ENCODE measurements at regions not wholly inside any gene's neighbourhood (a gene's known extent, or its start where the extent isn't known, plus 50 kb on each side); places are given as distances from the start of the nearest gene placed in this dataset.

DNA sequence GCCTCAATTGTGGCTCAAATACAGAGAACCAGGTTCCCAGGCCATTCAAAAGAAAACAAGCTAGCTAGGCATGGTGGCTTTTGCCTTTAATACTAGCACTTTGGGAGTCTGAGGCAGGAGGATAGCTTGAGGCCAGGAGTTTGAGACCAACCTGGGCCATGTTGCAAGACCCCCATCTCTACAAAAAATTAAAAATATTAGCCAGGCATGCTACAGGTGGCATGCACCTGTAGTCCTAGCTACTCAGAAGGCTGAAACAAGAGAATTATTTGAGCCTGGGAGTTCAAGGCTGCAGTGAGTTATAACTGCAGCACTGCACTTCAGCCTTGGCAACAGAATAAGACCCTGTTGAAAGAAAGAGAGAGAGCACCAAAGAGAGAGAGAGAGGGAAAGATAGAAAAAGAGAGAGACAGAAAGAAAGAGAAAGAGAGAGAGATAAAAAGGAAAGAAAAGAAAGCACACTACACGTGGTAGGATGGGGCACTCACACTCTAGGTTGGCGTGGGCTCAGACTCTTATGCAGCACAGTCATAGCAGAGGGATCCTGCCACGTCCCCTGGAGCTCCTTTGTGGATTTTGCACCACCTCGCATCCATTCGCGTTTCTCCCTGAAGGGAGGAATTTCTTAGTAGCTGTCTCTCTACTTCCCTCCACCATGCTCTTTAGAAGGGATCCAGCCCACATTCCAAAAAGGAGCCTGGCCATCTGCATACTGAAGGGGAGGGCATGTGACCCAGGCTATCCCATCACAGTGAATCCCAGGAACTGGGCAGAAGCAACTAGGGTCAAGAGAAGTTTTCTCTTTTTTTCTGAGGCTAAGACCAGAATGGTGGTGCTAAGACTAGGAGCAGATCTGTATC, 789.9 kb downstream of the UQCRFS1 start:
- Mint-ChIP-seq H3K36me3 (ENCODE audit: insufficient read depth, unreplicated experiment) (peaks cover 5% of the 10 kb centered on the region), H3K27me3 (ENCODE audit: unreplicated experiment) (no peaks in the 10 kb centered on the region), H3K27ac (ENCODE audit: unreplicated experiment) (no peak overlapping the region), H3K4me3 (ENCODE audit: low read depth, unreplicated experiment) (no peak overlapping the region), H3K9me3 (ENCODE audit: low read depth, unreplicated experiment) (peaks cover 5% of the 10 kb centered on the region), H3K4me1 (ENCODE audit: low read depth, unreplicated experiment) (peaks cover 14% of the 10 kb centered on the region)
- TF ChIP-seq, protein P1, sequence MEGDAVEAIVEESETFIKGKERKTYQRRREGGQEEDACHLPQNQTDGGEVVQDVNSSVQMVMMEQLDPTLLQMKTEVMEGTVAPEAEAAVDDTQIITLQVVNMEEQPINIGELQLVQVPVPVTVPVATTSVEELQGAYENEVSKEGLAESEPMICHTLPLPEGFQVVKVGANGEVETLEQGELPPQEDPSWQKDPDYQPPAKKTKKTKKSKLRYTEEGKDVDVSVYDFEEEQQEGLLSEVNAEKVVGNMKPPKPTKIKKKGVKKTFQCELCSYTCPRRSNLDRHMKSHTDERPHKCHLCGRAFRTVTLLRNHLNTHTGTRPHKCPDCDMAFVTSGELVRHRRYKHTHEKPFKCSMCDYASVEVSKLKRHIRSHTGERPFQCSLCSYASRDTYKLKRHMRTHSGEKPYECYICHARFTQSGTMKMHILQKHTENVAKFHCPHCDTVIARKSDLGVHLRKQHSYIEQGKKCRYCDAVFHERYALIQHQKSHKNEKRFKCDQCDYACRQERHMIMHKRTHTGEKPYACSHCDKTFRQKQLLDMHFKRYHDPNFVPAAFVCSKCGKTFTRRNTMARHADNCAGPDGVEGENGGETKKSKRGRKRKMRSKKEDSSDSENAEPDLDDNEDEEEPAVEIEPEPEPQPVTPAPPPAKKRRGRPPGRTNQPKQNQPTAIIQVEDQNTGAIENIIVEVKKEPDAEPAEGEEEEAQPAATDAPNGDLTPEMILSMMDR (IDR thresholded peaks at IDR 0.05; ENCODE audit: unreplicated experiment): no peak
- intact Hi-C loops (cut with micrococcal nuclease; ENCODE audit: unreplicated experiment): no loop called here
- BruUV-seq (replicated peaks): no TSS peak
- CTCF ChIA-PET: no interaction called here
- DNase-seq: no peak

DNA sequence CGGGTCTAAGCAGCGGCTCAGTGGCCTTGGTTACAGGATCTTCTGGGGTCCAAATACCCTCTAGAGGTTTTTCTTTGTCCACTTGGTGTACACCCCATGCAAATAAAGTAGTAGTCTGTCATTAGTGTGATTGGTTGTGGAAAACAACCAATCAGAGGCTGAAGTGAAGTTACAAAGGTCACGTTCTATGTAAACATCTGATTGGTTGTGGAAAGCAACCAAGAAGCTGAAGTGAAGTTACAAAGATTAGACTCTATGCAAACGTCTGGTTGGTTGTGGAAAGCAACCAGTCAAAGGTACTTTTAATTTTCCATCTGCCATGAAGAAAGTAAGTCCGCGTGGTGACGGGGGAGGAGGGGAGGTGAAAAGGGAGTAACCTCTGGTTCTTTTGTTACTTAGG, 790.9 kb downstream of the UQCRFS1 start:
- Mint-ChIP-seq H3K27ac (ENCODE audit: unreplicated experiment) (no peak overlapping the region), H3K4me1 (ENCODE audit: low read depth, unreplicated experiment) (peaks cover 14% of the 10 kb centered on the region), H3K9me3 (ENCODE audit: low read depth, unreplicated experiment) (peaks cover 5% of the 10 kb centered on the region), H3K27me3 (ENCODE audit: unreplicated experiment) (no peaks in the 10 kb centered on the region), H3K4me3 (ENCODE audit: low read depth, unreplicated experiment) (no peak overlapping the region), H3K36me3 (ENCODE audit: insufficient read depth, unreplicated experiment) (peaks cover 5% of the 10 kb centered on the region)
- BruUV-seq (replicated peaks): no TSS peak
- intact Hi-C loops (cut with micrococcal nuclease; ENCODE audit: unreplicated experiment): no loop called here
- DNase-seq: no peak
- TF ChIP-seq, protein P1 (IDR thresholded peaks at IDR 0.05; ENCODE audit: unreplicated experiment): no peak
- CTCF ChIA-PET: no interaction called here

DNA sequence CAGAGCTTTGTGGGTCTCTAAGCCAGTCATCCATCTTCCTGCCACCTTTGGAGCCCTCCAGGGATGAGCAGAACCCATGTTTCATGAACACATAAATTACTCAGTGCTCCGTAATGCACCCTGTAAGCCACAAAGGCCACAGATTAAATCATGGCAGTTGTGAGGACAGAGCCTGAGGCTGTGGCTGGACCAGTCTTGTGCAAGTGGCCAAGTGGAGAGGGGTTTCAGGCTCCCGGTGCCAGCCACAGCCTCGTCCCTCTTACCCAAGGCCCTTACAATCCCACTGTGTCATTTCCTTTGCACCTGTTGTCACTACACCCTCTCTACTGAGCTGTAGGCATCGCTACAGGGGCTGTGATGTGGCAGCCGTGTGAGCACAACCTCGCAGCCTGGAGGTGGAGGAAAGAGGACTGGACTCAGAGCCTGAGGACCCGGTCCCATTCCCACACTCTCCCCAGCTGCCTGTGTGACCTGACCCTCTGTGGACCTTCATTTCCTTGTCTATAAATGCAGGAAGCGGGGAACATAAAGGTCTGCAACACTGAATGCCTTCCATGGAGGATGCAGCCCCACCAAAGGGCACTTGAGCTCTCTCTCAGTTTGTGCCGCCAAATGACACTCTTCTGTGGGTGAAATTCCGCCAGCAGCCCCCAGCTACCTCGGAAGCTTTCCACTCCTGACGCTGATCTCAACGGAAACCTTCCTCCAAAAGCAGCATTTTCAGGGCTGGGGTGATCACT, 792.0 kb downstream of the UQCRFS1 start:
- TF ChIP-seq, protein P1 (IDR thresholded peaks at IDR 0.05; ENCODE audit: unreplicated experiment): no peak
- Mint-ChIP-seq H3K4me1 (ENCODE audit: low read depth, unreplicated experiment) (peaks cover 12% of the 10 kb centered on the region), H3K27ac (ENCODE audit: unreplicated experiment) (no peak overlapping the region), H3K27me3 (ENCODE audit: unreplicated experiment) (no peaks in the 10 kb centered on the region), H3K9me3 (ENCODE audit: low read depth, unreplicated experiment) (peaks cover 3% of the 10 kb centered on the region), H3K4me3 (ENCODE audit: low read depth, unreplicated experiment) (no peak overlapping the region), H3K36me3 (ENCODE audit: insufficient read depth, unreplicated experiment) (peaks cover 1% of the 10 kb centered on the region)
- DNase-seq: no peak
- CTCF ChIA-PET: no interaction called here
- intact Hi-C loops (cut with micrococcal nuclease; ENCODE audit: unreplicated experiment): no loop called here
- no TSS peak for BruUV-seq (replicated peaks)

DNA sequence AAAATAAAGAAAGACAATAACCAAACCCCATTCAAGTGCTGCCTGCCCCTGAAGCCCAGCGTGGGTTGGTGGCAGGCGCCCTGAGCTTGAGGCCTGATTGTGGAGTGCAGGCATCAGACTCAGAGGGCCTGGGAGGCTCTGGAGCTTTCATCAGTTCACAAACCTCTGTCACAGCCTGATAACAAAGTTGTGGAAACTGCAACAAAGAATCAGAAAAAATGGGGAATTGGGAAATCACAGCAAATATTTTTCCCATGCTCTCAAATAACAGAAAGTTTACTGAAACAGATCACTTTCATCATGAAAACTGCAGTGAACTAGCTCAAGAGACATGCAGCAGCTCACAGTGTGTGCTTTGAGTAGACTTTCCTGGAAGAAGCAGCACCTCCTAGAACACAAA, 793.6 kb downstream of the UQCRFS1 start:
- TF ChIP-seq, protein P1 (IDR thresholded peaks at IDR 0.05; ENCODE audit: unreplicated experiment): no peak
- no TSS peak for BruUV-seq (replicated peaks)

More for the DNA sequence above, 793.6 kb downstream of the UQCRFS1 start:
- intact Hi-C loops (cut with micrococcal nuclease; ENCODE audit: unreplicated experiment): no loop called here
- no peaks in the 10 kb centered on the region for H3K36me3 Mint-ChIP-seq (ENCODE audit: insufficient read depth, unreplicated experiment)
- H3K4me1 Mint-ChIP-seq (ENCODE audit: low read depth, unreplicated experiment): no peaks in the 10 kb centered on the region
- H3K27ac Mint-ChIP-seq (ENCODE audit: unreplicated experiment): no peak overlapping the region
- CTCF ChIA-PET: no interaction called here
- no peak for DNase-seq
- H3K27me3 Mint-ChIP-seq (ENCODE audit: unreplicated experiment): no peaks in the 10 kb centered on the region
- peaks cover 2% of the 10 kb centered on the region for H3K9me3 Mint-ChIP-seq (ENCODE audit: low read depth, unreplicated experiment)
- H3K4me3 Mint-ChIP-seq (ENCODE audit: low read depth, unreplicated experiment): no peak overlapping the region

Data from Calu3 (cell line).